Pulmonary artery endothelial cell (primary cell): ENCODE measurements at regions not wholly inside any gene's neighbourhood (a gene's known extent, or its start where the extent isn't known, plus 50 kb on each side); places are given as distances from the start of the nearest gene placed in this dataset.

Experiments used
- DNase-seq: peaks from one replicate; pipeline ENCODE4 v3.0.0-alpha.2; 2011; ENCODE audit warnings: low read depth, low spot score

- DNase-seq: no peak
These were observed 50.8 kb upstream of the MYLIP start for GRCh38 chr6:16078064-16078463.

- no peak for DNase-seq
These were observed 59.2 kb upstream of the MYLIP start for GRCh38 chr6:16069671-16070070.

- DNase-seq: no peak
These were observed 59.7 kb upstream of the MYLIP start for GRCh38 chr6:16069222-16069621.

- DNase-seq: no peak
These were observed 61.3 kb upstream of the MYLIP start for GRCh38 chr6:16067568-16067967.

GRCh38 chr6:16064671-16065072 is 64.2 kb upstream of the MYLIP start:
- DNase-seq: no peak

GRCh38 chr6:16063580-16063979 is 65.3 kb upstream of the MYLIP start:
- DNase-seq: no peak

GRCh38 chr6:16061818-16062217 is 67.1 kb upstream of the MYLIP start:
- DNase-seq: no peak

GRCh38 chr6:16060039-16060438 is 68.8 kb upstream of the MYLIP start:
- no peak for DNase-seq

- no peak for DNase-seq
These were observed 69.4 kb upstream of the MYLIP start for GRCh38 chr6:16059496-16059895.

GRCh38 chr6:16058929-16059345 is 69.9 kb upstream of the MYLIP start:
- DNase-seq: no peak

- no peak for DNase-seq
These were observed 70.5 kb upstream of the MYLIP start for GRCh38 chr6:16058201-16058928.

- DNase-seq: no peak
These were observed 71.4 kb upstream of the MYLIP start for GRCh38 chr6:16057446-16057845.

- DNase-seq: no peak
These were observed 72.5 kb upstream of the MYLIP start for GRCh38 chr6:16056263-16056870.

- DNase-seq: no peak
These were observed 73.0 kb upstream of the MYLIP start for GRCh38 chr6:16055852-16056251.

- DNase-seq: no peak
These were observed 79.7 kb upstream of the MYLIP start for GRCh38 chr6:16049168-16049567.

- no peak for DNase-seq
These were observed 80.7 kb upstream of the MYLIP start for GRCh38 chr6:16048221-16048620.

GRCh38 chr6:16047435-16047990 is 81.4 kb upstream of the MYLIP start:
- DNase-seq: no peak

GRCh38 chr6:16045238-16045637 is 83.6 kb upstream of the MYLIP start:
- DNase-seq: no peak

- DNase-seq: no peak
These were observed 84.7 kb upstream of the MYLIP start for GRCh38 chr6:16044211-16044643.

GRCh38 chr6:16043171-16044135 is 85.4 kb upstream of the MYLIP start:
- no peak for DNase-seq

- no peak for DNase-seq
These were observed 86.1 kb upstream of the MYLIP start for GRCh38 chr6:16042751-16043150.

- no peak for DNase-seq
These were observed 87.6 kb upstream of the MYLIP start for GRCh38 chr6:16041327-16041726.
